ENCODE measurements at regions not wholly inside any gene's neighbourhood (a gene's known extent, or its start where the extent isn't known, plus 50 kb on each side); places are given as distances from the start of the nearest gene placed in this dataset.

DNA sequence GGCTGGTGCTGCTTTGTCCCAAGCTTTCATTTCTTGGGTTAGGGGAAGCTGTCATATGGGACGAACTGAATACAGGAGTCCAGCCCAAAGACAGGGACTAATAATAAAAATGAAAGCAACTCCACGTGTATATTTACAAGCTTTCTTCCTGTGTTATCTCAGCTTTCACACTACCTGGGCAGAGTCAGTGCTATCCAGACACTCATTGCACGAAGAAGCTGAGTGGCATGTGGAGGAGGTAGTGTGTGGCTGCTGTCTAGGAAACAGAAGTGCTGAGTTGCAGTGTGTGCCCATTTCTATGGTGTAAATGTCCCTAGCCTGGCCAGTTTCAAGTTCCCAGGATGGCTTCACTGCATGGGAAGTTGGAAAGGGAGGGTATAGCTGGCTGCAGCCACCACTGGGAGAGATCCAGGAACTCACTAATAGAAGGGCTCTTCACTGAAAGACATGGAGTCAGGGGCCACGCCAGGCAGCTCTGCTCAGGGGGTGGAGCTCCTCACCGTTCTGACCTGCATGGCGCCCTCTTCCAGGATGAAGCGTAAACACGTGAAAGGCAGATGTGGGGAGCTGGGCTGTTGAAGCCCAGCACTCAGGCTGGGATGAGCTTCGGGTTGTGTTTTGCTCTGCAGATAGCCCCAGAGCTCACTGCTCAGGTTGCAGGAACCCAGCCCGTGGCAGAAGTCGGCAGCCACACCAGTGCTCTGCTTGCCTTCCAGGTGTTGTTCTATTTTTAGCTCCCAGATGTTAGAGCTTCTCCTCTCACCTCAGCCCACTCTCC is 116.9 kb downstream of the IRX2 start:
- H3K27ac ChIP-seq (ENCODE audit: low read depth) = no peak overlapping the region
- H3K79me2 ChIP-seq (replicated peaks; ENCODE audit: insufficient read depth) = no peaks in the 10 kb centered on the region
- TF ChIP-seq CTCF (conservative IDR thresholded peaks at IDR 0.05; ENCODE audit: low read depth in 2 of 2) (peak in 1 of 2 experiments; percentile 37; a peak in 2 of 4 replicates), REST (IDR thresholded peaks at IDR 0.05; ENCODE audit: unreplicated experiment) (no peak)
- TF ChIP-seq, protein P1, sequence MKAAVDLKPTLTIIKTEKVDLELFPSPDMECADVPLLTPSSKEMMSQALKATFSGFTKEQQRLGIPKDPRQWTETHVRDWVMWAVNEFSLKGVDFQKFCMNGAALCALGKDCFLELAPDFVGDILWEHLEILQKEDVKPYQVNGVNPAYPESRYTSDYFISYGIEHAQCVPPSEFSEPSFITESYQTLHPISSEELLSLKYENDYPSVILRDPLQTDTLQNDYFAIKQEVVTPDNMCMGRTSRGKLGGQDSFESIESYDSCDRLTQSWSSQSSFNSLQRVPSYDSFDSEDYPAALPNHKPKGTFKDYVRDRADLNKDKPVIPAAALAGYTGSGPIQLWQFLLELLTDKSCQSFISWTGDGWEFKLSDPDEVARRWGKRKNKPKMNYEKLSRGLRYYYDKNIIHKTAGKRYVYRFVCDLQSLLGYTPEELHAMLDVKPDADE (IDR thresholded peaks at IDR 0.05) = no peak
- ATAC-seq = peak; percentile 84
- no peaks in the 10 kb centered on the region for H4K20me1 ChIP-seq (replicated peaks; ENCODE audit: insufficient read depth)
- H3K9me2 ChIP-seq (ENCODE audit: insufficient read depth) = no peaks in the 10 kb centered on the region
- Mint-ChIP-seq H3K36me3 (ENCODE audit: low read depth) (no peaks in the 10 kb centered on the region), H3K27ac (no peak overlapping the region), H3K27me3 (ENCODE audit: insufficient read depth, low read depth, poor library complexity) (peaks cover 18% of the 10 kb centered on the region), H3K9me3 (no peaks in the 10 kb centered on the region; the same call in 2 of the 3 replicates), H3K4me3 (no peak overlapping the region), H3K4me1 (peaks cover 19% of the 10 kb centered on the region)
- H3K36me3 ChIP-seq (ENCODE audit: insufficient read depth) = no peaks in the 10 kb centered on the region
- H2AFZ ChIP-seq = no peak overlapping the region
- H3K4me2 ChIP-seq = no peak overlapping the region
- DNase-seq (ENCODE audit: low spot score) = peak; percentile 15
- no peaks in the 10 kb centered on the region for H3K27me3 ChIP-seq (ENCODE audit: insufficient read depth)
- H3F3A ChIP-seq (replicated peaks; ENCODE audit: low read depth) = no peaks in the 10 kb centered on the region
- no peaks in the 10 kb centered on the region; the same call in 1 of the 2 replicates for H3K4me1 ChIP-seq (ENCODE audit: insufficient read depth)
- H3K4me3 ChIP-seq = no peak overlapping the region

DNA sequence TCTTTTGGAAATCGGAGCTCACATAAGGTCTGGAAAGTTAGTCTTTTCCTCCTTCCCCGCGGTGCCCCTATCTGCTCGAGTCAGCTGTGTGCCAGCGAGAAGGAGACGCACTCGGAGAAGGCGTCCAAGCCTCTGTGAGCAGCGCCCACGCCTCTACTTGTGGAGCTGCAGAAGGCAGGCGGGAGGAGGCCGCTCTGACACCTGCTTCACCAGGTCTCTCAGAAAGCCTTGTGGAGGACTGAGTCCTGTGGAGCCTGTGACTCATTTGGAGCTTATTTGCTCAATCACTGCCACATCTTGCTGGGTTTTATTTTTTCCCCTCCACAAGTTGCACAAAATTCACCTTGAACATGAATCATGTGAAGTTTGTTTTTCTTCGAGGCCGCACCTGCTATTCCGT is 117.5 kb downstream of the IRX2 start:
- Mint-ChIP-seq H3K27ac (no peak overlapping the region), H3K27me3 (ENCODE audit: insufficient read depth, low read depth, poor library complexity) (peaks cover 18% of the 10 kb centered on the region), H3K4me1 (peaks cover 17% of the 10 kb centered on the region), H3K9me3 (no peaks in the 10 kb centered on the region; the same call in 2 of the 3 replicates), H3K4me3 (no peak overlapping the region), H3K36me3 (ENCODE audit: low read depth) (no peaks in the 10 kb centered on the region)
- Histone ChIP-seq H3K36me3 (ENCODE audit: insufficient read depth) (no peaks in the 10 kb centered on the region), H3K9me2 (ENCODE audit: insufficient read depth) (no peaks in the 10 kb centered on the region), H3K4me3 (no peak overlapping the region), H3F3A (replicated peaks; ENCODE audit: low read depth) (no peaks in the 10 kb centered on the region), H2AFZ (no peak overlapping the region), H3K27ac (ENCODE audit: low read depth) (no peak overlapping the region), H3K4me1 (ENCODE audit: insufficient read depth) (no peaks in the 10 kb centered on the region; the same call in 1 of the 2 replicates), H3K27me3 (ENCODE audit: insufficient read depth) (no peaks in the 10 kb centered on the region), H4K20me1 (replicated peaks; ENCODE audit: insufficient read depth) (no peaks in the 10 kb centered on the region), H3K4me2 (no peak overlapping the region), H3K79me2 (replicated peaks; ENCODE audit: insufficient read depth) (no peaks in the 10 kb centered on the region)
- ATAC-seq (no peak), DNase-seq (ENCODE audit: low spot score) (no peak)
- TF ChIP-seq, protein P2, sequence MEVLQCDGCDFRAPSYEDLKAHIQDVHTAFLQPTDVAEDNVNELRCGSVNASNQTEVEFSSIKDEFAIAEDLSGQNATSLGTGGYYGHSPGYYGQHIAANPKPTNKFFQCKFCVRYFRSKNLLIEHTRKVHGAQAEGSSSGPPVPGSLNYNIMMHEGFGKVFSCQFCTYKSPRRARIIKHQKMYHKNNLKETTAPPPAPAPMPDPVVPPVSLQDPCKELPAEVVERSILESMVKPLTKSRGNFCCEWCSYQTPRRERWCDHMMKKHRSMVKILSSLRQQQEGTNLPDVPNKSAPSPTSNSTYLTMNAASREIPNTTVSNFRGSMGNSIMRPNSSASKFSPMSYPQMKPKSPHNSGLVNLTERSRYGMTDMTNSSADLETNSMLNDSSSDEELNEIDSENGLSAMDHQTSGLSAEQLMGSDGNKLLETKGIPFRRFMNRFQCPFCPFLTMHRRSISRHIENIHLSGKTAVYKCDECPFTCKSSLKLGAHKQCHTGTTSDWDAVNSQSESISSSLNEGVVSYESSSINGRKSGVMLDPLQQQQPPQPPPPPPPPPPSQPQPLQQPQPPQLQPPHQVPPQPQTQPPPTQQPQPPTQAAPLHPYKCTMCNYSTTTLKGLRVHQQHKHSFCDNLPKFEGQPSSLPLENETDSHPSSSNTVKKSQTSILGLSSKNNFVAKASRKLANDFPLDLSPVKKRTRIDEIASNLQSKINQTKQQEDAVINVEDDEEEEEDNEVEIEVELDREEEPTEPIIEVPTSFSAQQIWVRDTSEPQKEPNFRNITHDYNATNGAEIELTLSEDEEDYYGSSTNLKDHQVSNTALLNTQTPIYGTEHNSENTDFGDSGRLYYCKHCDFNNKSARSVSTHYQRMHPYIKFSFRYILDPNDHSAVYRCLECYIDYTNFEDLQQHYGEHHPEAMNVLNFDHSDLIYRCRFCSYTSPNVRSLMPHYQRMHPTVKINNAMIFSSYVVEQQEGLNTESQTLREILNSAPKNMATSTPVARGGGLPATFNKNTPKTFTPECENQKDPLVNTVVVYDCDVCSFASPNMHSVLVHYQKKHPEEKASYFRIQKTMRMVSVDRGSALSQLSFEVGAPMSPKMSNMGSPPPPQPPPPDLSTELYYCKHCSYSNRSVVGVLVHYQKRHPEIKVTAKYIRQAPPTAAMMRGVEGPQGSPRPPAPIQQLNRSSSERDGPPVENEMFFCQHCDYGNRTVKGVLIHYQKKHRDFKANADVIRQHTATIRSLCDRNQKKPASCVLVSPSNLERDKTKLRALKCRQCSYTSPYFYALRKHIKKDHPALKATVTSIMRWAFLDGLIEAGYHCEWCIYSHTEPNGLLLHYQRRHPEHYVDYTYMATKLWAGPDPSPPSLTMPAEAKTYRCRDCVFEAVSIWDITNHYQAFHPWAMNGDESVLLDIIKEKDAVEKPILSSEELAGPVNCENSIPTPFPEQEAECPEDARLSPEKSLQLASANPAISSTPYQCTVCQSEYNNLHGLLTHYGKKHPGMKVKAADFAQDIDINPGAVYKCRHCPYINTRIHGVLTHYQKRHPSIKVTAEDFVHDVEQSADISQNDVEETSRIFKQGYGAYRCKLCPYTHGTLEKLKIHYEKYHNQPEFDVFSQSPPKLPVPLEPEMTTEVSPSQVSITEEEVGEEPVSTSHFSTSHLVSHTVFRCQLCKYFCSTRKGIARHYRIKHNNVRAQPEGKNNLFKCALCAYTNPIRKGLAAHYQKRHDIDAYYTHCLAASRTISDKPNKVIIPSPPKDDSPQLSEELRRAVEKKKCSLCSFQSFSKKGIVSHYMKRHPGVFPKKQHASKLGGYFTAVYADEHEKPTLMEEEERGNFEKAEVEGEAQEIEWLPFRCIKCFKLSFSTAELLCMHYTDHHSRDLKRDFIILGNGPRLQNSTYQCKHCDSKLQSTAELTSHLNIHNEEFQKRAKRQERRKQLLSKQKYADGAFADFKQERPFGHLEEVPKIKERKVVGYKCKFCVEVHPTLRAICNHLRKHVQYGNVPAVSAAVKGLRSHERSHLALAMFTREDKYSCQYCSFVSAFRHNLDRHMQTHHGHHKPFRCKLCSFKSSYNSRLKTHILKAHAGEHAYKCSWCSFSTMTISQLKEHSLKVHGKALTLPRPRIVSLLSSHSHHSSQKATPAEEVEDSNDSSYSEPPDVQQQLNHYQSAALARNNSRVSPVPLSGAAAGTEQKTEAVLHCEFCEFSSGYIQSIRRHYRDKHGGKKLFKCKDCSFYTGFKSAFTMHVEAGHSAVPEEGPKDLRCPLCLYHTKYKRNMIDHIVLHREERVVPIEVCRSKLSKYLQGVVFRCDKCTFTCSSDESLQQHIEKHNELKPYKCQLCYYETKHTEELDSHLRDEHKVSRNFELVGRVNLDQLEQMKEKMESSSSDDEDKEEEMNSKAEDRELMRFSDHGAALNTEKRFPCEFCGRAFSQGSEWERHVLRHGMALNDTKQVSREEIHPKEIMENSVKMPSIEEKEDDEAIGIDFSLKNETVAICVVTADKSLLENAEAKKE (CRISPR knock-in tag; IDR thresholded peaks at IDR 0.05) = no peak
- TF ChIP-seq CTCF (conservative IDR thresholded peaks at IDR 0.05; ENCODE audit: low read depth in 2 of 2) = no peak

All from GM23338 (cell line).